Astrocyte (in vitro differentiated cells and primary cell): ENCODE measurements at regions not wholly inside any gene's neighbourhood (a gene's known extent, or its start where the extent isn't known, plus 50 kb on each side); places are given as distances from the start of the nearest gene placed in this dataset.
"Not testable (repeated sequence)": the region's sequence is repeated elsewhere in the genome, so short reads cannot be mapped to it uniquely, and the experiment has no call there.

Source experiments
- DNase-seq: peaks from one replicate; pipeline ENCODE4 v3.0.0-alpha.2; 2010; ENCODE audit warnings: low read depth
- FAIRE-seq: peaks from 2 replicates; lab custom pipeline; 2011; peaks lifted over from hg19 to GRCh38; lab: Jason Lieb, UNC
- H2AFZ ChIP-seq: 2 replicates; pipeline ENCODE4 v1.6.0; 2012; ENCODE audit warnings: low read depth, low read length, inconsistent platforms
- H3K27ac ChIP-seq: 2 replicates; pipeline ENCODE4 v1.5.1; 2011; ENCODE audit warnings: low read depth, low read length, inconsistent platforms
- H3K27me3 ChIP-seq: 2 replicates; pipeline ENCODE4 v1.6.0; 2011; ENCODE audit warnings: low read length, inconsistent platforms; ENCODE audit not compliant: insufficient read depth
- H3K36me3 ChIP-seq: 2 replicates; pipeline ENCODE4 v1.5.1; 2011; ENCODE audit warnings: low read length, inconsistent platforms; ENCODE audit not compliant: insufficient read depth
- H3K4me1 ChIP-seq: 2 replicates; pipeline ENCODE4 v1.5.1; 2011; ENCODE audit warnings: low read length, inconsistent platforms; ENCODE audit not compliant: insufficient read depth
- H3K4me2 ChIP-seq: 2 replicates; pipeline ENCODE4 v1.6.0; 2012; ENCODE audit warnings: low read length, inconsistent platforms
- H3K4me3 ChIP-seq: 2 replicates; pipeline ENCODE4 v1.5.1; 2011; ENCODE audit warnings: low read depth, mild to moderate bottlenecking, low read length, inconsistent platforms; ENCODE audit not compliant: insufficient read depth
- H3K79me2 ChIP-seq: 2 replicates; pipeline ENCODE4 v1.6.0; 2012; ENCODE audit warnings: mild to moderate bottlenecking, low read length, inconsistent platforms; ENCODE audit not compliant: insufficient read depth
- H3K9ac ChIP-seq: 2 replicates; pipeline ENCODE4 v1.6.0; 2012; ENCODE audit warnings: mild to moderate bottlenecking, low read length, inconsistent platforms
- H3K9me3 ChIP-seq: 2 replicates; pipeline ENCODE4 v1.5.1; 2012; ENCODE audit warnings: low read depth, mild to moderate bottlenecking, low read length, inconsistent platforms; ENCODE audit not compliant: insufficient read depth
- H4K20me1 ChIP-seq: 2 replicates; pipeline ENCODE4 v1.6.0; 2012; ENCODE audit warnings: low read length, inconsistent platforms; ENCODE audit not compliant: insufficient read depth
- H3K27ac Mint-ChIP-seq: one replicate; pipeline ENCODE4 v1.8.0; 2021; ENCODE audit warnings: mild to moderate bottlenecking, mixed read lengths; ENCODE audit not compliant: unreplicated experiment
- H3K27me3 Mint-ChIP-seq: one replicate; pipeline ENCODE4 v1.8.0; 2021; ENCODE audit warnings: low read depth, mixed read lengths; ENCODE audit not compliant: unreplicated experiment
- H3K36me3 Mint-ChIP-seq: one replicate; pipeline ENCODE4 v1.8.0; 2021; ENCODE audit warnings: low read depth, mixed read lengths; ENCODE audit not compliant: unreplicated experiment
- H3K4me1 Mint-ChIP-seq: one replicate; pipeline ENCODE4 v1.8.0; 2021; ENCODE audit warnings: low read depth, mixed read lengths; ENCODE audit not compliant: unreplicated experiment
- H3K4me3 Mint-ChIP-seq: one replicate; pipeline ENCODE4 v1.8.0; 2021; ENCODE audit warnings: mild to moderate bottlenecking, moderate library complexity, mixed read lengths; ENCODE audit not compliant: unreplicated experiment
- H3K9me3 Mint-ChIP-seq: one replicate; pipeline ENCODE4 v1.8.0; 2021; ENCODE audit warnings: mild to moderate bottlenecking, mixed read lengths; ENCODE audit not compliant: unreplicated experiment
- CTCF ChIP-seq: IDR thresholded peaks from 2 replicates; pipeline ENCODE4 v1.5.1; 2011; ENCODE audit warnings: low read depth, mild to moderate bottlenecking, inconsistent platforms, low read length, moderate library complexity; ENCODE audit not compliant: insufficient read depth
- EZH2 ChIP-seq: IDR thresholded peaks from 2 replicates; pipeline ENCODE4 v1.6.1; 2012; ENCODE audit warnings: mild to moderate bottlenecking, low read length, inconsistent platforms; ENCODE audit not compliant: insufficient read depth

GRCh38 chr18:42514512-42514911 lies 559.5 kb downstream of the PIK3C3 start:
- peak; percentile 52 for FAIRE-seq
- TF ChIP-seq CTCF, result no peak
- no peak for TF ChIP-seq EZH2
- H3K4me3 ChIP-seq, result no peak overlapping the region
- Mint-ChIP-seq H3K27ac (peak overlapping the region; percentile 48), H3K36me3 (no peaks in the 10 kb centered on the region), H3K4me3 (no peak overlapping the region), H3K4me1 (peaks cover 14% of the 10 kb centered on the region), H3K27me3 (no peaks in the 10 kb centered on the region), H3K9me3 (no peaks in the 10 kb centered on the region)
- H3K36me3 ChIP-seq, result no peaks in the 10 kb centered on the region
- no peaks in the 10 kb centered on the region for H4K20me1 ChIP-seq
- no peaks in the 10 kb centered on the region for H3K79me2 ChIP-seq
- peaks cover 12% of the 10 kb centered on the region for H3K4me1 ChIP-seq
- DNase-seq, result peak; percentile 84
- H3K27me3 ChIP-seq, result no peaks in the 10 kb centered on the region
- H3K9me3 ChIP-seq, result no peaks in the 10 kb centered on the region
- peak overlapping the region; percentile 39 for H3K4me2 ChIP-seq
- H2AFZ ChIP-seq, result no peak overlapping the region
- peak overlapping the region; percentile 20 for H3K27ac ChIP-seq
- H3K9ac ChIP-seq, result no peak overlapping the region

DNA sequence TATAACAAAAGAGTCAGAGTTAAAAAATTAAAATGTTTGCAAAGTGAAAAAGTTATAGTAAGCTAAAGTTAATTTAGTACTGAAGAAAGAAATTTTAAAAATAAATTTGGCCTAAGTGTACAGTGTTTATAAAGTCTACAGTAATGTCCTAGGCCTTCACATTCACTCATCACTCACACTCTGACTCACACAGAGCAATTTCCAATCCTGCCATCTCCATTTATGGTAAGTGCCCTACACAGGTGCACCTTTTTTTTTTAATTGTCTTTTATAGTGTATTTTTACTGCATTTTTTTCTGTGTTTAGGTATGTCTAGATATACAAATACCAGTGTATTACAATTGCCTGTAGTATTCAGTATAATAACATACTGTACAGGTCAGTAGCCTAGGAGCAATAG lies 562.9 kb downstream of the PIK3C3 start:
- DNase-seq (no peak), FAIRE-seq (no peak)
- H3K4me3 Mint-ChIP-seq, result no peak overlapping the region

DNA sequence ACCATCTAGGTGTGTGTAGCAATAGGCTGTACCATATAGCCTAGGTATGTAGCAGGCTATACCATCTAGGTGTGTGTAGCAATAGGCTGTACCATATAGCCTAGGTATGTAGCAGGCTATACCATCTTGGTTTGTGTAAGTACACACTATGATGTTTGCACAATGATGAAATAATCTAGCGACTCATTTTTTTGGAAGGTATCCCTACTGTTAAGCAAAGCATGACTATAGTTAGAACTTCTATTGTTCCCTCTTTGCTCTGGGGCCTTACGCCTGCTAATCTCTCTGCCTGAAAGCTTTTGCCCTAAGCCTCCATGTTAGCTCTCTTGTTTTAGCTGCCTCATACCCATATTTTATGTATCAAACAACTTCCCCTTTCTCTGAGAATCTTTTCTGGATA lies 563.3 kb downstream of the PIK3C3 start:
- H3K4me3 ChIP-seq, H3K27me3 Mint-ChIP-seq, H3K27ac Mint-ChIP-seq, H2AFZ ChIP-seq, H3K79me2 ChIP-seq, H3K4me3 Mint-ChIP-seq, H3K36me3 Mint-ChIP-seq, FAIRE-seq, H4K20me1 ChIP-seq, DNase-seq, H3K9me3 ChIP-seq, H3K27me3 ChIP-seq, H3K4me2 ChIP-seq, H3K27ac ChIP-seq, H3K9me3 Mint-ChIP-seq, H3K36me3 ChIP-seq, H3K9ac ChIP-seq: not testable (repeated sequence)
- H3K4me1 ChIP-seq, result peaks cover 11% of the 10 kb centered on the region
- H3K4me1 Mint-ChIP-seq, result peaks cover 10% of the 10 kb centered on the region

More for the DNA sequence above, 562.9 kb downstream of the PIK3C3 start:
- TF ChIP-seq EZH2, result no peak
- no peak for TF ChIP-seq CTCF
- no peak overlapping the region for H3K4me3 ChIP-seq
- H3K79me2 ChIP-seq, result no peaks in the 10 kb centered on the region
- Mint-ChIP-seq H3K27ac (no peak overlapping the region), H3K27me3 (peaks cover 2% of the 10 kb centered on the region), H3K36me3 (no peaks in the 10 kb centered on the region), H3K4me1 (peaks cover 10% of the 10 kb centered on the region), H3K9me3 (no peaks in the 10 kb centered on the region)
- H2AFZ ChIP-seq, result no peak overlapping the region
- H3K4me2 ChIP-seq, result no peak overlapping the region
- H3K27ac ChIP-seq, result no peak overlapping the region
- no peaks in the 10 kb centered on the region for H3K36me3 ChIP-seq
- no peaks in the 10 kb centered on the region for H3K27me3 ChIP-seq
- H3K9ac ChIP-seq, result no peak overlapping the region
- H3K4me1 ChIP-seq, result peaks cover 12% of the 10 kb centered on the region
- no peaks in the 10 kb centered on the region for H3K9me3 ChIP-seq
- H4K20me1 ChIP-seq, result no peaks in the 10 kb centered on the region
